Thyroid gland (tissue), 4 donors: ENCODE measurements at regions not wholly inside any gene's neighbourhood (a gene's known extent, or its start where the extent isn't known, plus 50 kb on each side); places are given as distances from the start of the nearest gene placed in this dataset.

Experiments
- POLR2A ChIP-seq, 2 donors: fragments of 450-650 bp; IDR thresholded peaks; one replicate each; pipeline ENCODE4 v1.6.1; 2017; ENCODE audit warnings: antibody characterized with exemption in 2 of 2, mild to moderate bottlenecking in 2 of 2, moderate library complexity in 1 of 2
- TF ChIP-seq, protein P1 (sequence below), 6 experiments: fragments of 200-600 bp in 3 of 6; fragments of 450-650 bp in 3 of 6; sonication (generic) in 3 of 6; IDR thresholded peaks; one replicate each; pipeline ENCODE4 v1.5.1; 2016 to 2019; ENCODE audit warnings: antibody characterized with exemption in 6 of 6, mild to moderate bottlenecking in 2 of 6, inconsistent platforms in 1 of 6, moderate library complexity in 1 of 6

DNA sequence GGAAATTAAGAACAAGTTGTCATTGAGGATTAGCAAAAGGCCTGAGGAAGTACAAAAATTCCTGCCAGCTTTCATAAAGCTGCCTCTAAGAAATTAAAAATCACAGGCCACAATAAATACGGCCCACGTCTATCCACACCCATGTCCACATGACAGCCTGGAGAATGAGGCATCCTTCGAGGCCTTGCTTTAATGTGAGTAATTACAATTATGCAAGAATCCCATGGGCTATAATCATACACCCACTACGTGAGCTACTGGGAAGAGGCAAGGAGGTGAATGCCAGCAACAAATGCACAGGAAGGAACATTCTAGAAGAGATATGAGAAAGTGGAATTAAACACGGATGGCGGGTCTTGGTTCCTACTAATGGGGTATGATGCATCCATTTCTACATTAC is 65.4 kb upstream of the ZFHX3 start:
- no peak for TF ChIP-seq POLR2A (IDR thresholded peaks at IDR 0.05)
- TF ChIP-seq, protein P1, sequence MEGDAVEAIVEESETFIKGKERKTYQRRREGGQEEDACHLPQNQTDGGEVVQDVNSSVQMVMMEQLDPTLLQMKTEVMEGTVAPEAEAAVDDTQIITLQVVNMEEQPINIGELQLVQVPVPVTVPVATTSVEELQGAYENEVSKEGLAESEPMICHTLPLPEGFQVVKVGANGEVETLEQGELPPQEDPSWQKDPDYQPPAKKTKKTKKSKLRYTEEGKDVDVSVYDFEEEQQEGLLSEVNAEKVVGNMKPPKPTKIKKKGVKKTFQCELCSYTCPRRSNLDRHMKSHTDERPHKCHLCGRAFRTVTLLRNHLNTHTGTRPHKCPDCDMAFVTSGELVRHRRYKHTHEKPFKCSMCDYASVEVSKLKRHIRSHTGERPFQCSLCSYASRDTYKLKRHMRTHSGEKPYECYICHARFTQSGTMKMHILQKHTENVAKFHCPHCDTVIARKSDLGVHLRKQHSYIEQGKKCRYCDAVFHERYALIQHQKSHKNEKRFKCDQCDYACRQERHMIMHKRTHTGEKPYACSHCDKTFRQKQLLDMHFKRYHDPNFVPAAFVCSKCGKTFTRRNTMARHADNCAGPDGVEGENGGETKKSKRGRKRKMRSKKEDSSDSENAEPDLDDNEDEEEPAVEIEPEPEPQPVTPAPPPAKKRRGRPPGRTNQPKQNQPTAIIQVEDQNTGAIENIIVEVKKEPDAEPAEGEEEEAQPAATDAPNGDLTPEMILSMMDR (IDR thresholded peaks at IDR 0.05) = no peak
